ENCODE measurements at regions not wholly inside any gene's neighbourhood (a gene's known extent, or its start where the extent isn't known, plus 50 kb on each side); places are given as distances from the start of the nearest gene placed in this dataset.

- TF ChIP-seq POLR2A (IDR thresholded peaks at IDR 0.05; ENCODE audit: extremely low read depth, insufficient read length) (no peak), CTCF (IDR thresholded peaks at IDR 0.05; ENCODE audit: low read depth, low read length) (no peak)
These were observed 350.7 kb downstream of the LMO7 start for GRCh38 chr13:75986818-75987217.
